ENCODE measurements at regions not wholly inside any gene's neighbourhood (a gene's known extent, or its start where the extent isn't known, plus 50 kb on each side); places are given as distances from the start of the nearest gene placed in this dataset.

- TF ChIP-seq CTCF (IDR thresholded peaks at IDR 0.05; ENCODE audit: low read length) (no peak), EZH2 (optimal IDR thresholded peaks at IDR 0.05; ENCODE audit: low read depth, low read length) (no peak)
These were observed 248.8 kb upstream of the ADGRL2 start for GRCh38 chr1:81551946-81552345.

All from MM.1S (cell line).